ENCODE measurements at regions not wholly inside any gene's neighbourhood (a gene's known extent, or its start where the extent isn't known, plus 50 kb on each side); places are given as distances from the start of the nearest gene placed in this dataset.
A peak's percentile ranks its signal among the peaks of the same experiment; 100 is the strongest.

DNA sequence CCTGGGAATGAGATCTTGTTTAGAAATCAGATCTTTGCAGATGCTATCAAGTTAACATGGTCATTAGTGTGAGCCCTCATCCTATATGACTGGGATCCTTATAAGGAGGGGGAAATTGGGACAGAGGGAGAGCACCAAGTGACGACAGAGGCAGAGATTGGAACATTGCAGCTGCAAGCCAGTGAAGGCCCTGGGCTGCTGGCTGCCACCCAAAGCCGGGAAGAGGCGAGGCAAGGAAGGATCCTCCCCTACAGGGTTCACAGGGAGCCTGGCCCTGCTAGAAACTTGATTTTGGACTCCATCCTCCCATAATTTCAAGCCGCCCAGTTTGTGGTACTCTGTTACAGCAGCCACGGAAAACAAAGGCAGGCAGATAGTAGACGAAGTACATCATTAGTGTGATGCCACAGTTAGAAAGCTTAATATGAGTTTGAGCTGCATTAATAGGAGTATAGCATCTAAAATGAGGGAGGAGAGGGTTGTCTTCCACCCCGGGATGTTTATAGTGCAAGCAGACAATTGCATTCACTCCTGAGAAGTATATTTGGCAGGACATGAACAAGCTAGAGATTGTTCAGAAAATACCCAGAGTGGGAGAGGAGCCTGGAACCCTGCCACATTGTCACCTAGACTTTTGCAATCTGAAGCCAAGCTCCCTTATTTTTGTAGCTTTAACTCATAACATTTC is 56.8 kb upstream of the CLMP start:
- TF ChIP-seq CTCF (IDR thresholded peaks at IDR 0.05; ENCODE audit: insufficient read depth, low read depth, low read length, missing control alignments): no peak
- no peak for DNase-seq (ENCODE audit: low read depth)
- H3K4me3 ChIP-seq (ENCODE audit: low read length): no peak overlapping the region

DNA sequence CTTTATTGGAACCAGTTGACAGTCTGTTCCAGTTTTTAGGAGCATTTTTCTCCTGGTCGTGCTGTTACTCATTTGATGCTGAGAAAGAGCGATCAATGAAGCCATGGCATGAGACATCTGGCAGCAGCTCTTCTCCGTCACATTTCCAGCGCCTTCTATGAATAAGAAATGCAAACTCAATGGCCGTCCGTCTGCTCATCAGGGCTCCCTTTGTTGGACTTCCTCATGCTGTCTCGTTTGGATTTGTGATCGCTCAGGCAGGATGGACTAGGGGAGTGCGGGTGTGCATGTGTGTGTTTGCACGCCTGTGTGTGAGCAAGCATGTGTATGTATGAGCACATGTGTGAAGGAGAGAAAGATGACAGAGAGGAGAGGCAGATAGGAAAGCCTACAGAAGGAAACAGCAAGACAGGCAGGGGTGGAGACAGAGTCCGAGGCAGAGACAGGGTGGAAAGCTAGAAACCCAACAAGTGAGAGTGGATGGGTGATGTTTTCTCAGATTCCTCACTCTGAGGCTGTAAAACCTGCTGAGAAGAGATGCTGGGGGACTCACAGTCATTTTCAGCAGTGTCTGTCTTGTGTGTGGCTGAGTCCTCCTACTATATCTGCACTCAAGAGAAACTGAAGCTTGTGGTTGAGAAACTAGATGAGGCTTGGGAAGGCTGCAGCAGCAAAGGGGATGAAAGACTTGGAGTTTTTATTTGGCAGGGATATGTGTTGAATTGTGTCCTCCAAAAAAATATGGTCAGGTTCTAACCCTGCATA is 56.0 kb upstream of the CLMP start:
- no peak for DNase-seq (ENCODE audit: low read depth)
- no peak for TF ChIP-seq CTCF (IDR thresholded peaks at IDR 0.05; ENCODE audit: insufficient read depth, low read depth, low read length, missing control alignments)
- H3K4me3 ChIP-seq (ENCODE audit: low read length): no peak overlapping the region

DNA sequence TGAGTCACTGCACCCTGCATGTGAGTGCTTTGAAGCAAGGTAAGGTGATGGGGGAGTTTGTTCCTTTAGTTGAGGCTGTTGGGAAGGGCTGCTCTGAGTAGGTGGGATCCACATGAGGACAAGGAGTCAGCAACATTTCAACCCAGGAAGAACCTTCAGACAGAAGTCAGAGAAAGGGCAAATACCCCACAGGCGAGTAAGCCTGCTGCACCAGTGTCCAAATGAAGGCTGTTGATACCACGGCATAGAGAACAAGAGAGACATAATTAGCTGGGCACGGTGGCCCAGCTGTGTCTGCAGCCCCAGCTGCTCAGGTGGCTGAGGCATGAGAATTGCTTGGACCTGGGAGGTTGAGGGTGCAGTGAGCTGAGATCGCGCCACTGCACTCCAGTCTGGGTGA is 54.3 kb upstream of the CLMP start:
- TF ChIP-seq CTCF (IDR thresholded peaks at IDR 0.05; ENCODE audit: insufficient read depth, low read depth, low read length, missing control alignments): no peak
- no peak for DNase-seq (ENCODE audit: low read depth)
- no peak overlapping the region for H3K4me3 ChIP-seq (ENCODE audit: low read length)

GRCh38 chr11:123247813-123248379 is 52.8 kb upstream of the CLMP start:
- DNase-seq (ENCODE audit: low read depth): no peak
- no peak overlapping the region for H3K4me3 ChIP-seq (ENCODE audit: low read length)
- no peak for TF ChIP-seq CTCF (IDR thresholded peaks at IDR 0.05; ENCODE audit: insufficient read depth, low read depth, low read length, missing control alignments)

DNA sequence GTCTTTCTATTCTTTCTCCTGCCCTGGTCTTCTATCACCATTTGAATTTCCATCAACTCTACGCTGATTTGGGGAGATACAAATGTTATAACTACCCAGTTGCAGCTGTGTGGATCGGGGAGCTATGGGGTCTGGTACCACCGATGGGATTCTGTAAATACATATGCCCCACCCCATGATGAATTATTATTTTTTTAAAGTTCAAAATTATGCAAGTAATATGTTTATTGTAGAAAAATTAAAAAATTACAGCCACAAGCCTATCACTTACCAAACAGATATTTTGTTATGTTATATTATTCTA is 52.4 kb upstream of the CLMP start:
- no peak for DNase-seq (ENCODE audit: low read depth)
- TF ChIP-seq CTCF (IDR thresholded peaks at IDR 0.05; ENCODE audit: insufficient read depth, low read depth, low read length, missing control alignments): no peak
- no peak overlapping the region for H3K4me3 ChIP-seq (ENCODE audit: low read length)

DNA sequence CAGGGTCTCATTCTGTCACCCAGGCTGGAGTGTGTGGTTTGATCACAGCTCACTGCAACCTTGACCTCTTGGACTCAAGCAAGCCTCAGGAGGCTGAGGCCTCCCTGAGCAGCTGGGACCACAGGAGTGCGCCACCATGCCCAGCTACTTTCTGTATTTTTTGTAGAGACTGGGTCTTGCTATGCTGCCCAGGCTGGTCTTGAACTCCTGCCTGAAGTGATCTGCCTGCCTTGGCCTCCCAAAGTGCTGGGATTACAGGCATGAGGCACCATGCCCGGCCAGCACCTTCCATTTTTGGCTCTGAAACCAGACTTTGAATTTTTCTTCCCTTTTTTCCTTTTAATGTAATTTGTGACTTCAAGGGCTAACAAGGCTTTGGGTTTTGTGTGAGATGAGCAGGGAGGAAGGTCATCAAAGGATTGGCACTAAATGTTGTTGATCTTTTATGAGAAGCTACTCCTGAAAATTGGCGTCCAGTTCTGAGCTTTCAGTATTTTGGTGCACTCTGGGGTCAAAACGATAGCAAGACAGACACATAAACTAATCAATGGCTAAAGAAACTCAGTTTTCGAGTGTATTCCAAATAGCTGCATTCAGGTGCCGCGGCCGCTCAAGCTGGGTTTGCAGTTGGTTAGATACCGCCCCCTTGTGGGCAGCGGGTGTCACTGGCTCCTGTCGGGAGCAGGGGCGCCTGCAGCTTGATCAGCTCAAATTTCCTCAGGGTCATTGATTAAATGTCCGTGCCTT is 51.9 kb upstream of the CLMP start:
- peak; percentile 82 for DNase-seq (ENCODE audit: low read depth)
- H3K4me3 ChIP-seq (ENCODE audit: low read length): no peak overlapping the region
- TF ChIP-seq CTCF (IDR thresholded peaks at IDR 0.05; ENCODE audit: insufficient read depth, low read depth, low read length, missing control alignments): peak; percentile 95

All from epithelial cell of esophagus (primary cell).